ENCODE measurements at regions not wholly inside any gene's neighbourhood (a gene's known extent, or its start where the extent isn't known, plus 50 kb on each side); places are given as distances from the start of the nearest gene placed in this dataset.

DNA sequence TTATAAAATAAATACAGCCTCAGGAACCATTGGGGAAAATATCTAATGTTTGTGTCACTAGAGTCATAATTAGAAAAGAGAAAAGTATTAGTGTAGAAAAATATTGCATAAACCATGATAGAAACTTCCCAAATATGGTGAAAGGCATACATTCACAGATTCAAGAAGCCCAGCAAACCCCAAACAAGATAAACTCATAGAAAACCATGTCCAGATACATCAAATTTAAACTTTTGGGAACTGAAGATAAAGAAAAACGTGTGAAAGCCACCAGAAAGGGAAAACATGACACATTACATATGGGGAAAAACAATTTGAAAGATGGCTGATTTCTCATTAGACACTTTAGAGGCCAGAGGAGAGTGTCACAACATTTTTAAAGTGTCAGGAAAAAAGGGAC, 236.5 kb upstream of the FN1 start:
- no peak overlapping the region for H3K4me3 ChIP-seq (replicated peaks in 1 of 2; ENCODE audit: low read depth in 2 of 2, low read length in 2 of 2)
- DNase-seq (ENCODE audit: low read depth in 2 of 2): no peak
- TF ChIP-seq, protein P1, sequence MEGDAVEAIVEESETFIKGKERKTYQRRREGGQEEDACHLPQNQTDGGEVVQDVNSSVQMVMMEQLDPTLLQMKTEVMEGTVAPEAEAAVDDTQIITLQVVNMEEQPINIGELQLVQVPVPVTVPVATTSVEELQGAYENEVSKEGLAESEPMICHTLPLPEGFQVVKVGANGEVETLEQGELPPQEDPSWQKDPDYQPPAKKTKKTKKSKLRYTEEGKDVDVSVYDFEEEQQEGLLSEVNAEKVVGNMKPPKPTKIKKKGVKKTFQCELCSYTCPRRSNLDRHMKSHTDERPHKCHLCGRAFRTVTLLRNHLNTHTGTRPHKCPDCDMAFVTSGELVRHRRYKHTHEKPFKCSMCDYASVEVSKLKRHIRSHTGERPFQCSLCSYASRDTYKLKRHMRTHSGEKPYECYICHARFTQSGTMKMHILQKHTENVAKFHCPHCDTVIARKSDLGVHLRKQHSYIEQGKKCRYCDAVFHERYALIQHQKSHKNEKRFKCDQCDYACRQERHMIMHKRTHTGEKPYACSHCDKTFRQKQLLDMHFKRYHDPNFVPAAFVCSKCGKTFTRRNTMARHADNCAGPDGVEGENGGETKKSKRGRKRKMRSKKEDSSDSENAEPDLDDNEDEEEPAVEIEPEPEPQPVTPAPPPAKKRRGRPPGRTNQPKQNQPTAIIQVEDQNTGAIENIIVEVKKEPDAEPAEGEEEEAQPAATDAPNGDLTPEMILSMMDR (IDR thresholded peaks at IDR 0.05; ENCODE audit: low read depth, low read length): no peak

DNA sequence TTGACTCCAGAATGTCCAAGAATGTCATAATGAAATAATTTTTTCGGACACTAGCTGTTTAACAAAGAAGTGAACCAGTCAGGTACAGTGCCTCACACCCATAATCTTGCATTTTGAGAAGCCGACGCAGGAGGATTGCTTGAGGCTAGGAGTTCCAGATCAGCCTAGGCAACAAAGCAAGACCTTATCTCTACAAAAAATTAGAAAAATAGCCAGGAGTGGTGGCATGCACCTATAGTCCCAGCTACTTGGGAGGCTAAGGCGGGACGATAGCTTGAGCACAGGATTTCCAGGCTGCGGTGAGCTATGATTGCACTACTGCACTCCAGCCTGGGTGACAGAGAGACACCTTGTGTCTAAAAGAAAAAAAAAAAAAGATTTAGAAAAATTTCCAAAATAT, 235.8 kb upstream of the FN1 start:
- DNase-seq (ENCODE audit: low read depth in 2 of 2): no peak
- TF ChIP-seq, protein P1 (IDR thresholded peaks at IDR 0.05; ENCODE audit: low read depth, low read length): no peak
- H3K4me3 ChIP-seq (replicated peaks in 1 of 2; ENCODE audit: low read depth in 2 of 2, low read length in 2 of 2): no peak overlapping the region

DNA sequence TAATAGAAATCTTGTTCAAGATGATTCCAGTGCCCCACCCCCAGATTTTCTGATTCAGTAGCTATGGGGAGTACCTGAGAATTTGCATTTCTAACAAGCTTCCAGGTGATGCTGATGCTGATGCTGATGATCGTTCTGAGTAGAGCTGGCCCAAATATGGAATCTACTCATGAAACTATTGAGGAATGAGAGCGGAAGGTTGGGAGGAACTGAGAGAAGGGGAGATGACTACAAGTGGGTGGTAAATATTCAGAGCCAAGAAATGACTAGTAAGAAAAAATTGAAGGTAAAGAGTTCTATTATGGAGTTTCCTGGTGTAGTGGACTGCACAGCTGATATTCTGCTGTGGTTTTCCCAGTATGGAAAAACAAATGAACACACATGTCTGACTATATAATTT, 235.4 kb upstream of the FN1 start:
- no peak overlapping the region for H3K4me3 ChIP-seq (replicated peaks in 1 of 2; ENCODE audit: low read depth in 2 of 2, low read length in 2 of 2)
- DNase-seq (ENCODE audit: low read depth in 2 of 2): no peak
- TF ChIP-seq, protein P1 (IDR thresholded peaks at IDR 0.05; ENCODE audit: low read depth, low read length): no peak

DNA sequence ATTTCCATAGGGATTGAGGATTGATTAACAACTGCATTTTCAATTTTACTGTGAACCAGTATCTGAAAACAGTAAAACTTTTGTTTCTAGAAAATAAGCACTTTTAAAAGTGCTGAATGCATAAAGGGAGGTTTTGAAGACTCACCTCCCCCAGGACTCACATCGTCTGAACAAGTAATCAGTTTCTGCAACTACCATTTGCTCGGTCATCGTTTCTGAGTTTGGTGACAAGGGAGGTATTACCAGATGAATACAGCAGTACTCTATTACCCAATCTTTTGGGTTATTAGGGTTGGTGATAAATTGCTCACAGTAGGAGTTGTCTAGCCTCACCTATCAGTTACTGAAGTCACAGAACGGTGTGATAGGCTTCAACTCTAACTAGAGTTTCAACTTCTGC, 234.5 kb upstream of the FN1 start:
- no peak for DNase-seq (ENCODE audit: low read depth in 2 of 2)
- TF ChIP-seq, protein P1 (IDR thresholded peaks at IDR 0.05; ENCODE audit: low read depth, low read length): no peak
- H3K4me3 ChIP-seq (replicated peaks in 1 of 2; ENCODE audit: low read depth in 2 of 2, low read length in 2 of 2): no peak overlapping the region

DNA sequence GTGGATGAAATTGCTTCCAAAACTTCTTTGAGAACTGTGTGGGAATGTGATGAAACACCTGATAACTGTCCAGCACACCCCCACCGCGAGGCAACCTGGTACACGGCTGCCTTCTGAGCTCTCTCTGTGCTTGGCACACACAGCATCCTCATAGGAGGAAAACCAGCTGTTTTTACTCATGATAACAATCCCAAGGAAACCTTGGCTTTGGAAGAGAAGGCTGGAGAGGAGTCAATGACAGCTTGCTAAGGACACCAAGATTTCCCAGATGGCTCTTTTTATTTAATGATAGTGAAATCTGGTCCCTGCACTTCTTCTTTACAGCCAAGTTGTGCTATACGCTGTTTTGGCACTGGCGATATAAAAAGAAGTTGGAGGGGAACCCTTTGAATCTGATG, 232.5 kb upstream of the FN1 start:
- TF ChIP-seq, protein P1 (IDR thresholded peaks at IDR 0.05; ENCODE audit: low read depth, low read length): no peak
- peak in 1 of 2 donors; percentile 71 for DNase-seq (ENCODE audit: low read depth in 2 of 2)
- no peak overlapping the region for H3K4me3 ChIP-seq (replicated peaks in 1 of 2; ENCODE audit: low read depth in 2 of 2, low read length in 2 of 2)

DNA sequence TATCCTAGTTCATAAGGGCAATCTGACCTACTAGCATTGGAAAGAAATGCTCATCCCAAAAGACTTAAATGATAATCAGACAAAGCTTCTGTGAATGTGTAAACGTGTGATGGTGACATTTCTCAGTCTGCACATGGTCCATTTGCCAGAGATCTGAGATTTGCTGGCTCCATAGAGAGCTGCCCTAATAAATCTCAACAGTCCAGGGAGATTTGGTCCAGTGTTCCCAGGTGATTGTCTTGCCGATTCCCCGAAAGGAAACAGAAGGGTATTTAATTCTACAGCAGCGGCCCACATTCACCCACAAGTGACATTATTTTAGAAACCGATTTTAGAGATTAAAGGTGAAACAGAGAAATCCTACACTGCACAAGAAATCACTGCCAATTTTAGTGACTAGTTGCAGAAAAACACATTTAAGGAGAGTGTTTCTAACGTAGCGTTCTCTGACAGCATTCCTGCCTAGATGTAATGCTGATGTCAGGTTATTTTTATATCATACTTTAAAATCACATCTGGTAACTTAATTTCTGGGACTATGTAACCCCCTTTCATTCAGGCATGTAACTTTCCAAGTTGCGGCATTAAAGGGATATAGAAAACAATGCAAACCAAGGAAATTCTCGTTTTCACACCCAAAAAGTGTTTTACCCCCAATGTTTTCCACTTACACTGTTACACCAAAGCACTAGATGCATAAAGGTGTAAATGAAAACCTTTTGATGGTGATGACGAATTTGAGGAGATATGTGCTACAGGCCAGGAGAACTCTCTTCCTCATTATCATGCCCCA, 231.9 kb upstream of the FN1 start:
- no peak for DNase-seq (ENCODE audit: low read depth in 2 of 2)
- TF ChIP-seq, protein P1 (IDR thresholded peaks at IDR 0.05; ENCODE audit: low read depth, low read length): no peak
- H3K4me3 ChIP-seq (replicated peaks in 1 of 2; ENCODE audit: low read depth in 2 of 2, low read length in 2 of 2): no peak overlapping the region
